SK-N-SH (cell line): ENCODE measurements at regions not wholly inside any gene's neighbourhood (a gene's known extent, or its start where the extent isn't known, plus 50 kb on each side); places are given as distances from the start of the nearest gene placed in this dataset.

Experiments
- CTCF ChIA-PET: fragments of 300-600, 350-600 bp; formaldehyde crosslinking; extraction: SDS; loops from one replicate; lab custom pipeline; 2021; lab: Yijun Ruan, JAX
- POLR2A ChIA-PET: fragments of 350-600 bp; sonication (Branson Sonifier 250); formaldehyde crosslinking; extraction: SDS; loops from one replicate; lab custom pipeline; 2020; ENCODE audit warnings: antibody characterized with exemption, inconsistent platforms; lab: Yijun Ruan, JAX
- DNase-seq: peaks from one replicate; pipeline ENCODE4 v3.0.0; 2012
- H2AFZ ChIP-seq: fragments of 200-600 bp; sonication (generic); 2 replicates; pipeline ENCODE4 v1.8.1; 2016; ENCODE audit warnings: antibody characterized with exemption, mild to moderate bottlenecking, low read depth
- H3F3A ChIP-seq: fragments of 200-600 bp; sonication (generic); replicated peaks from 2 replicates; pipeline ENCODE3; 2016; ENCODE audit warnings: antibody characterized with exemption, mild to moderate bottlenecking; ENCODE audit not compliant: insufficient read depth
- H3K27ac ChIP-seq, 2 experiments: fragments of 200-500 bp in 1 of 2; fragments of 200-600 bp in 1 of 2; sonication (Bioruptor generic) in 1 of 2; sonication (generic), shearing (Covaris generic) in 1 of 2; 2 replicates each; pipeline versions ENCODE4 v1.5.1 to v1.6.1; 2014 to 2016; ENCODE audit warnings: low read depth in 2 of 2, inconsistent platforms in 1 of 2, low read length in 1 of 2, mild to moderate bottlenecking in 1 of 2, mixed read lengths in 1 of 2
- H3K27me3 ChIP-seq: fragments of 200-600 bp; sonication (generic), shearing (Covaris generic); 2 replicates; pipeline ENCODE4 v1.6.1; 2016; ENCODE audit warnings: mixed run types; ENCODE audit not compliant: insufficient read depth
- H3K36me3 ChIP-seq, 2 experiments: fragments of 200-500 bp in 1 of 2; fragments of 200-600 bp in 1 of 2; sonication (Bioruptor generic) in 1 of 2; sonication (generic) in 1 of 2; replicated peaks in 1 of 2; 2 replicates each; pipeline versions ENCODE3 to v1.5.1; 2014 to 2016; ENCODE audit warnings: low read length in 1 of 2, mild to moderate bottlenecking in 1 of 2; ENCODE audit not compliant: insufficient read depth in 2 of 2, control insufficient read depth in 1 of 2
- H3K4me1 ChIP-seq, 2 experiments: fragments of 200-500 bp in 1 of 2; fragments of 200-600 bp in 1 of 2; sonication (Bioruptor generic) in 1 of 2; sonication (generic), shearing (Covaris generic) in 1 of 2; 2 replicates each; pipeline versions ENCODE4 v1.5.1 to v1.6.1; 2014 to 2016; ENCODE audit warnings: low read depth in 1 of 2, low read length in 1 of 2, mixed run types in 1 of 2; ENCODE audit not compliant: insufficient read depth in 2 of 2, control insufficient read depth in 1 of 2
- H3K4me2 ChIP-seq: fragments of 200-600 bp; sonication (generic), shearing (Covaris generic); 2 replicates; pipeline ENCODE4 v1.6.1; 2017; ENCODE audit warnings: mixed run types
- H3K4me3 ChIP-seq, 2 experiments: fragments of 200-500 bp in 1 of 2; fragments of 200-600 bp in 1 of 2; sonication (Bioruptor generic) in 1 of 2; sonication (generic), shearing (Covaris generic) in 1 of 2; 2 replicates each; pipeline versions ENCODE4 v1.5.1 to v1.8.1; 2014 to 2016; ENCODE audit warnings: low read depth in 2 of 2, inconsistent platforms in 1 of 2, low read length in 1 of 2, mild to moderate bottlenecking in 1 of 2, mixed read lengths in 1 of 2, moderate library complexity in 1 of 2
- H3K79me2 ChIP-seq: fragments of 200-600 bp; sonication (generic); 2 replicates; pipeline ENCODE4 v1.8.1; 2017; ENCODE audit warnings: mild to moderate bottlenecking; ENCODE audit not compliant: insufficient read depth
- H3K9ac ChIP-seq: fragments of 200-600 bp; sonication (generic); 2 replicates; pipeline ENCODE4 v1.6.1; 2017; ENCODE audit warnings: mixed run types
- H3K9me2 ChIP-seq: fragments of 200-600 bp; sonication (generic); 2 replicates; pipeline ENCODE4 v1.6.1; 2017; ENCODE audit warnings: mixed run types
- H3K9me3 ChIP-seq: fragments of 200-600 bp; sonication (generic); 2 replicates; pipeline ENCODE4 v1.6.1; 2017; ENCODE audit warnings: mixed run types, mild to moderate bottlenecking, moderate library complexity
- H4K20me1 ChIP-seq: fragments of 200-600 bp; sonication (generic); 2 replicates; pipeline ENCODE4 v1.6.1; 2017; ENCODE audit warnings: mild to moderate bottlenecking, mixed run types; ENCODE audit not compliant: insufficient read depth
- CTCF ChIP-seq: fragments of 200-600 bp; sonication (generic); IDR thresholded peaks from 2 replicates; pipeline ENCODE4 v1.6.1; 2017; ENCODE audit warnings: antibody characterized with exemption, mild to moderate bottlenecking, moderate library complexity
- ELF1 ChIP-seq: IDR thresholded peaks from 2 replicates; pipeline ENCODE4 v1.4.0; 2012
- EP300 ChIP-seq, 2 experiments: IDR thresholded peaks; 2 replicates each; pipeline versions ENCODE4 v1.4.0 to v1.6.1; 2012; ENCODE audit warnings: borderline replicate concordance in 1 of 2, low read depth in 1 of 2, low read length in 1 of 2
- EZH2phosphoT487 ChIP-seq: fragments of 200-600 bp; sonication (generic); IDR thresholded peaks from 2 replicates; pipeline ENCODE4 v1.6.1; 2017; ENCODE audit warnings: low read depth, mixed run types, mild to moderate bottlenecking, antibody characterized with exemption, moderate library complexity, borderline replicate concordance
- FOSL2 ChIP-seq: IDR thresholded peaks from 2 replicates; pipeline ENCODE4 v1.4.0; 2012; ENCODE audit warnings: low read depth, mild to moderate bottlenecking, moderate library complexity, borderline replicate concordance
- GABPA ChIP-seq: IDR thresholded peaks from 2 replicates; pipeline ENCODE4 v1.4.0; 2012; ENCODE audit warnings: low read depth, mild to moderate bottlenecking
- GATA2 ChIP-seq: sonication (generic); formaldehyde crosslinking; IDR thresholded peaks from 2 replicates; pipeline ENCODE4 v1.5.0; 2020; ENCODE audit warnings: mild to moderate bottlenecking, missing genetic modification reagents
- MXI1 ChIP-seq: IDR thresholded peaks from 2 replicates; pipeline ENCODE4 v1.6.1; 2012; ENCODE audit warnings: mild to moderate bottlenecking, low read depth, low read length, improper control_type of control experiment
- POLR2AphosphoS5 ChIP-seq: IDR thresholded peaks from 2 replicates; pipeline ENCODE4 v1.6.1; 2012; ENCODE audit warnings: low read depth, low read length
- RFX5 ChIP-seq: IDR thresholded peaks from 2 replicates; pipeline ENCODE4 v1.6.1; 2012; ENCODE audit warnings: mild to moderate bottlenecking, improper control_type of control experiment, low read length
- SIN3A ChIP-seq: IDR thresholded peaks from 2 replicates; pipeline ENCODE4 v1.6.1; 2012; ENCODE audit warnings: low read depth, mild to moderate bottlenecking, low read length, moderate library complexity, borderline replicate concordance
- TAF1 ChIP-seq: IDR thresholded peaks from 2 replicates; pipeline ENCODE4 v1.6.1; 2012; ENCODE audit warnings: low read depth, mild to moderate bottlenecking, low read length, moderate library complexity, borderline replicate concordance
- TCF12 ChIP-seq: IDR thresholded peaks from 2 replicates; pipeline ENCODE4 v1.4.0; 2012
- WGBS: methylation state at CpG from one replicate; pipeline ENCODE4 v1.1.6; 2017; ENCODE audit warnings: low lambda C conversion rate; 5-methylcytosine and 5-hydroxymethylcytosine counted together
- TF ChIP-seq, protein P1 (sequence below): IDR thresholded peaks from 2 replicates; pipeline ENCODE4; 2012
- TF ChIP-seq, protein P2 (sequence below): IDR thresholded peaks from 2 replicates; pipeline ENCODE4 v1.4.0; 2012; ENCODE audit warnings: low read depth, borderline replicate concordance

DNA sequence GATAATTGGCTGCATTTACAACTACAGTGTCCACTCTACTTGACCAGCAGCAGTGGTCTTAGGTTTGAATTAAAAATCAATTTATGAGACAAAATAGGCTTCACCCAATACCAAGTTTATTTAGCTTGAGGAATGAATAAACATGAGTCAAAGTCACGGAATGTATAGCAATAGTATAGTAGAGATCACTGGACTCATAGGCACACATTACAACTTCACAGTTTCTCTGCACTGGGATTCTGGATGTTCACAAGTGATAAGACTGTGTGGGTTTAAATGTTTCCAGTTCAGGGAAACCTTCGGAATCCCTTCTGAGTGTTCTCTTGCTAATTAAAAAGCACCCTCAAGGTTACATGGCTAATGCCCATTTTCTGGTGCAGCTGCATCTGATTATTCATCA, 1064.9 kb downstream of the SLITRK5 start:
- CTCF ChIA-PET = no interaction called here
- TF ChIP-seq EP300 (IDR thresholded peaks at IDR 0.05; ENCODE audit: borderline replicate concordance in 1 of 2, low read depth in 1 of 2, low read length in 1 of 2) = no peak
- no peak for TF ChIP-seq TCF12
- TF ChIP-seq TAF1 = no peak
- TF ChIP-seq, protein P1, sequence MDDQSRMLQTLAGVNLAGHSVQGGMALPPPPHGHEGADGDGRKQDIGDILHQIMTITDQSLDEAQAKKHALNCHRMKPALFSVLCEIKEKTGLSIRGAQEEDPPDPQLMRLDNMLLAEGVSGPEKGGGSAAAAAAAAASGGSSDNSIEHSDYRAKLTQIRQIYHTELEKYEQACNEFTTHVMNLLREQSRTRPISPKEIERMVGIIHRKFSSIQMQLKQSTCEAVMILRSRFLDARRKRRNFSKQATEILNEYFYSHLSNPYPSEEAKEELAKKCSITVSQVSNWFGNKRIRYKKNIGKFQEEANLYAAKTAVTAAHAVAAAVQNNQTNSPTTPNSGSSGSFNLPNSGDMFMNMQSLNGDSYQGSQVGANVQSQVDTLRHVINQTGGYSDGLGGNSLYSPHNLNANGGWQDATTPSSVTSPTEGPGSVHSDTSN = no peak
- TF ChIP-seq EZH2phosphoT487 = no peak
- TF ChIP-seq, protein P2, sequence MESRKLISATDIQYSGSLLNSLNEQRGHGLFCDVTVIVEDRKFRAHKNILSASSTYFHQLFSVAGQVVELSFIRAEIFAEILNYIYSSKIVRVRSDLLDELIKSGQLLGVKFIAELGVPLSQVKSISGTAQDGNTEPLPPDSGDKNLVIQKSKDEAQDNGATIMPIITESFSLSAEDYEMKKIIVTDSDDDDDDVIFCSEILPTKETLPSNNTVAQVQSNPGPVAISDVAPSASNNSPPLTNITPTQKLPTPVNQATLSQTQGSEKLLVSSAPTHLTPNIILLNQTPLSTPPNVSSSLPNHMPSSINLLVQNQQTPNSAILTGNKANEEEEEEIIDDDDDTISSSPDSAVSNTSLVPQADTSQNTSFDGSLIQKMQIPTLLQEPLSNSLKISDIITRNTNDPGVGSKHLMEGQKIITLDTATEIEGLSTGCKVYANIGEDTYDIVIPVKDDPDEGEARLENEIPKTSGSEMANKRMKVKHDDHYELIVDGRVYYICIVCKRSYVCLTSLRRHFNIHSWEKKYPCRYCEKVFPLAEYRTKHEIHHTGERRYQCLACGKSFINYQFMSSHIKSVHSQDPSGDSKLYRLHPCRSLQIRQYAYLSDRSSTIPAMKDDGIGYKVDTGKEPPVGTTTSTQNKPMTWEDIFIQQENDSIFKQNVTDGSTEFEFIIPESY = no peak
- no peak for TF ChIP-seq SIN3A
- TF ChIP-seq POLR2AphosphoS5 = no peak
- no peak for TF ChIP-seq GATA2 (CRISPR knock-in tag)
- no peak for TF ChIP-seq CTCF
- TF ChIP-seq MXI1 = no peak
- no peak for TF ChIP-seq RFX5
- no peak for TF ChIP-seq ELF1
- TF ChIP-seq GABPA = no peak
- no peak for TF ChIP-seq FOSL2

More for the DNA sequence above, 1064.9 kb downstream of the SLITRK5 start:
- 26% methylated on average over 2 of the region's 2 CpGs for WGBS
- POLR2A ChIA-PET = no interaction called here
- Histone ChIP-seq H3K4me2 (no peak overlapping the region), H3F3A (no peaks in the 10 kb centered on the region), H4K20me1 (no peaks in the 10 kb centered on the region), H3K9me3 (no peaks in the 10 kb centered on the region), H2AFZ (no peak overlapping the region), H3K4me3 (no peak overlapping the region), H3K27me3 (no peaks in the 10 kb centered on the region), H3K27ac (no peak overlapping the region), H3K36me3 (no peaks in the 10 kb centered on the region), H3K4me1 (no peaks in the 10 kb centered on the region; a peak in 1 of 4 replicates), H3K9me2 (no peaks in the 10 kb centered on the region), H3K79me2 (no peaks in the 10 kb centered on the region), H3K9ac (no peak overlapping the region)
- DNase-seq = no peak
